K562 (cell line): ENCODE measurements at regions not wholly inside any gene's neighbourhood (a gene's known extent, or its start where the extent isn't known, plus 50 kb on each side); places are given as distances from the start of the nearest gene placed in this dataset.

ENCODE experiments used
- BHLHE40 ChIP-seq: IDR thresholded peaks from 2 replicates; pipeline ENCODE4 v1.6.1; 2011; ENCODE audit warnings: low read length, improper control_type of control experiment
- CEBPB ChIP-seq: fragments of 450-650 bp; IDR thresholded peaks from 2 replicates; pipeline ENCODE4 v1.6.1; 2016; ENCODE audit warnings: missing genetic modification characterization, missing compliant biosample characterization
- CREM ChIP-seq: IDR thresholded peaks from 2 replicates; pipeline ENCODE4 v1.6.1; 2014; ENCODE audit warnings: antibody characterized with exemption, low read depth
- ESRRA ChIP-seq: fragments of 450-650 bp; IDR thresholded peaks from 2 replicates; pipeline ENCODE4 v1.6.1; 2014; ENCODE audit warnings: low read depth, mild to moderate bottlenecking, moderate library complexity, borderline replicate concordance
- MAZ ChIP-seq, 2 experiments: fragments of 450-650 bp in 1 of 2; sonication (generic) in 1 of 2; formaldehyde crosslinking; IDR thresholded peaks in 1 of 2; conservative IDR thresholded peaks in 1 of 2; 2 replicates each; pipeline versions ENCODE4 v1.4.0 to v1.5.0; 2020; ENCODE audit warnings: mild to moderate bottlenecking in 1 of 2, missing genetic modification reagents in 1 of 2
- NR2C2 ChIP-seq, 2 experiments: fragments of 200-800 bp in 1 of 2; sonication (Bioruptor generic) in 1 of 2; sonication (generic) in 1 of 2; formaldehyde crosslinking in 1 of 2; IDR thresholded peaks; 2 replicates each; pipeline versions ENCODE4 v1.6.1 to v1.8.0; 2016 to 2022; ENCODE audit warnings: mild to moderate bottlenecking in 1 of 2, missing compliant biosample characterization in 1 of 2, missing genetic modification characterization in 1 of 2, missing genetic modification reagents in 1 of 2
- POLR2G ChIP-seq: fragments of 200-400 bp; formaldehyde crosslinking; IDR thresholded peaks from 2 replicates; pipeline ENCODE4 v1.6.1; 2017; ENCODE audit warnings: low read depth, mild to moderate bottlenecking, antibody characterized with exemption, low read length, moderate library complexity
- ZBTB7A ChIP-seq: IDR thresholded peaks from 2 replicates; pipeline ENCODE4 v1.6.1; 2011; ENCODE audit warnings: low read depth, mild to moderate bottlenecking, low read length, moderate library complexity, borderline replicate concordance; ENCODE audit not compliant: control insufficient read depth
- TF ChIP-seq, protein P1 (sequence below), 3 experiments: IDR thresholded peaks in 2 of 3; conservative IDR thresholded peaks in 1 of 3; 2 replicates each; pipeline ENCODE4 v1.5.1; 2011 to 2012; ENCODE audit warnings: low read length in 3 of 3, mild to moderate bottlenecking in 3 of 3, control low read depth in 2 of 3, improper control_type of control experiment in 1 of 3, inconsistent platforms in 1 of 3, low read depth in 1 of 3, mixed read lengths in 1 of 3, moderate library complexity in 1 of 3; ENCODE audit not compliant: insufficient read depth in 2 of 3
- TF ChIP-seq, protein P2 (sequence below): fragments of 450-650 bp; IDR thresholded peaks from 2 replicates; pipeline ENCODE4 v1.6.1; 2017; ENCODE audit warnings: antibody characterized with exemption, mild to moderate bottlenecking
- TF ChIP-seq, protein P3 (sequence below): fragments of 450-650 bp; IDR thresholded peaks from 2 replicates; pipeline ENCODE4 v1.6.1; 2016; ENCODE audit warnings: low read depth, mild to moderate bottlenecking, moderate library complexity

DNA sequence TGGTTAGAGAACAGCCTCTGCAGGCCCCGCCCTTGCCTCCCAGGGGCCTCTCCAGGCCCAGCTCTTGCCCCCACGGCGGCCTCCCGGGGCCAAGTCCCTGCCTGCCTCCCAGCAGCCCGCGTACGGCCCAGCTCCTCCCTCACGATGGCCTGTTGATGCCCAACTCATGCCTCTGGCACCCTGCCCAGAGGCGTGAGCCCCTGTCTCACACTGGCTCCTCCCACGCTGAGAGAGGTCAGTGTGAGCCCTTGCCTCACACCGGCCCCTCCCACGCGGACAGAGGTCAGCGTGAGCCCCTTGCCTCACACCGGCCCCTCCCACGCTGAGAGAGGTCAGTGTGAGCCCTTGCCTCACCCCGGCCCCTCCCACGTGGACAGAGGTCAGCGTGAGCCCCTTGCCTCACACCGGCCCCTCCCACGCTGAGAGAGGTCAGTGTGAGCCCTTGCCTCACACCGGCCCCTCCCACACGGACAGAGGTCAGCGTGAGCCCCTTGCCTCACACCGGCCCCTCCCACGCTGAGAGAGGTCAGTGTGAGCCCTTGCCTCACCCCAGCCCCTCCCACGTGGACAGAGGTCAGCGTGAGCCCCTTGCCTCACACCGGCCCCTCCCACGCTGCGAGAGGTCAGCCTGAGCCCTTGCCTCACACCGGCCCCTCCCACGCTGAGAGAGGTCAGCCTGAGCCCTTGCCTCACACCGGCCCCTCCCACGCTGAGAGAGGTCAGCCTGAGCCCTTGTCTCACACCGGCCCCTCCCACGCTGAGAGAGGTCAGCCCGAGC lies 91.4 kb upstream of the PRDM7 start (continued):
- TF ChIP-seq, protein P1, sequence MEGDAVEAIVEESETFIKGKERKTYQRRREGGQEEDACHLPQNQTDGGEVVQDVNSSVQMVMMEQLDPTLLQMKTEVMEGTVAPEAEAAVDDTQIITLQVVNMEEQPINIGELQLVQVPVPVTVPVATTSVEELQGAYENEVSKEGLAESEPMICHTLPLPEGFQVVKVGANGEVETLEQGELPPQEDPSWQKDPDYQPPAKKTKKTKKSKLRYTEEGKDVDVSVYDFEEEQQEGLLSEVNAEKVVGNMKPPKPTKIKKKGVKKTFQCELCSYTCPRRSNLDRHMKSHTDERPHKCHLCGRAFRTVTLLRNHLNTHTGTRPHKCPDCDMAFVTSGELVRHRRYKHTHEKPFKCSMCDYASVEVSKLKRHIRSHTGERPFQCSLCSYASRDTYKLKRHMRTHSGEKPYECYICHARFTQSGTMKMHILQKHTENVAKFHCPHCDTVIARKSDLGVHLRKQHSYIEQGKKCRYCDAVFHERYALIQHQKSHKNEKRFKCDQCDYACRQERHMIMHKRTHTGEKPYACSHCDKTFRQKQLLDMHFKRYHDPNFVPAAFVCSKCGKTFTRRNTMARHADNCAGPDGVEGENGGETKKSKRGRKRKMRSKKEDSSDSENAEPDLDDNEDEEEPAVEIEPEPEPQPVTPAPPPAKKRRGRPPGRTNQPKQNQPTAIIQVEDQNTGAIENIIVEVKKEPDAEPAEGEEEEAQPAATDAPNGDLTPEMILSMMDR (IDR thresholded peaks at IDR 0.05 in 2 of 3, conservative IDR thresholded peaks at IDR 0.05 in 1 of 3; ENCODE audit: insufficient read depth in 2 of 3, low read depth in 1 of 3, low read length in 3 of 3), result peak in 2 of 3 experiments; percentile 19 to 21; a peak in 3 of 6 replicates
- TF ChIP-seq NR2C2 (CRISPR knock-in tag; IDR thresholded peaks at IDR 0.05) (peak; percentile 92), NR2C2 (tag; IDR thresholded peaks at IDR 0.05) (peak; percentile 94), POLR2G (peak; percentile 59), ZBTB7A (peak; percentile 90; the same call in 1 of the 2 replicates), CEBPB (tag) (peak; percentile 83), MAZ (CRISPR knock-in tag; conservative IDR thresholded peaks at IDR 0.05 in 1 of 2, IDR thresholded peaks at IDR 0.05 in 1 of 2) (peak; percentile 76 to 96), ESRRA (peak; percentile 91), CREM (peak; percentile 45; the same call in 1 of the 2 replicates), BHLHE40 (peak; percentile 44)
- TF ChIP-seq, protein P2, sequence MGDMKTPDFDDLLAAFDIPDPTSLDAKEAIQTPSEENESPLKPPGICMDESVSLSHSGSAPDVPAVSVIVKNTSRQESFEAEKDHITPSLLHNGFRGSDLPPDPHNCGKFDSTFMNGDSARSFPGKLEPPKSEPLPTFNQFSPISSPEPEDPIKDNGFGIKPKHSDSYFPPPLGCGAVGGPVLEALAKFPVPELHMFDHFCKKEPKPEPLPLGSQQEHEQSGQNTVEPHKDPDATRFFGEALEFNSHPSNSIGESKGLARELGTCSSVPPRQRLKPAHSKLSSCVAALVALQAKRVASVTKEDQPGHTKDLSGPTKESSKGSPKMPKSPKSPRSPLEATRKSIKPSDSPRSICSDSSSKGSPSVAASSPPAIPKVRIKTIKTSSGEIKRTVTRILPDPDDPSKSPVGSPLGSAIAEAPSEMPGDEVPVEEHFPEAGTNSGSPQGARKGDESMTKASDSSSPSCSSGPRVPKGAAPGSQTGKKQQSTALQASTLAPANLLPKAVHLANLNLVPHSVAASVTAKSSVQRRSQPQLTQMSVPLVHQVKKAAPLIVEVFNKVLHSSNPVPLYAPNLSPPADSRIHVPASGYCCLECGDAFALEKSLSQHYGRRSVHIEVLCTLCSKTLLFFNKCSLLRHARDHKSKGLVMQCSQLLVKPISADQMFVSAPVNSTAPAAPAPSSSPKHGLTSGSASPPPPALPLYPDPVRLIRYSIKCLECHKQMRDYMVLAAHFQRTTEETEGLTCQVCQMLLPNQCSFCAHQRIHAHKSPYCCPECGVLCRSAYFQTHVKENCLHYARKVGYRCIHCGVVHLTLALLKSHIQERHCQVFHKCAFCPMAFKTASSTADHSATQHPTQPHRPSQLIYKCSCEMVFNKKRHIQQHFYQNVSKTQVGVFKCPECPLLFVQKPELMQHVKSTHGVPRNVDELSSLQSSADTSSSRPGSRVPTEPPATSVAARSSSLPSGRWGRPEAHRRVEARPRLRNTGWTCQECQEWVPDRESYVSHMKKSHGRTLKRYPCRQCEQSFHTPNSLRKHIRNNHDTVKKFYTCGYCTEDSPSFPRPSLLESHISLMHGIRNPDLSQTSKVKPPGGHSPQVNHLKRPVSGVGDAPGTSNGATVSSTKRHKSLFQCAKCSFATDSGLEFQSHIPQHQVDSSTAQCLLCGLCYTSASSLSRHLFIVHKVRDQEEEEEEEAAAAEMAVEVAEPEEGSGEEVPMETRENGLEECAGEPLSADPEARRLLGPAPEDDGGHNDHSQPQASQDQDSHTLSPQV, result 0 out of 2 replicates have a peak, but pooled peaks have one; percentile 42
- TF ChIP-seq, protein P3, sequence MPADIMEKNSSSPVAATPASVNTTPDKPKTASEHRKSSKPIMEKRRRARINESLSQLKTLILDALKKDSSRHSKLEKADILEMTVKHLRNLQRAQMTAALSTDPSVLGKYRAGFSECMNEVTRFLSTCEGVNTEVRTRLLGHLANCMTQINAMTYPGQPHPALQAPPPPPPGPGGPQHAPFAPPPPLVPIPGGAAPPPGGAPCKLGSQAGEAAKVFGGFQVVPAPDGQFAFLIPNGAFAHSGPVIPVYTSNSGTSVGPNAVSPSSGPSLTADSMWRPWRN, result peak; percentile 60; the same call in 1 of the 2 replicates
